ENCODE measurements at regions not wholly inside any gene's neighbourhood (a gene's known extent, or its start where the extent isn't known, plus 50 kb on each side); places are given as distances from the start of the nearest gene placed in this dataset.

DNA sequence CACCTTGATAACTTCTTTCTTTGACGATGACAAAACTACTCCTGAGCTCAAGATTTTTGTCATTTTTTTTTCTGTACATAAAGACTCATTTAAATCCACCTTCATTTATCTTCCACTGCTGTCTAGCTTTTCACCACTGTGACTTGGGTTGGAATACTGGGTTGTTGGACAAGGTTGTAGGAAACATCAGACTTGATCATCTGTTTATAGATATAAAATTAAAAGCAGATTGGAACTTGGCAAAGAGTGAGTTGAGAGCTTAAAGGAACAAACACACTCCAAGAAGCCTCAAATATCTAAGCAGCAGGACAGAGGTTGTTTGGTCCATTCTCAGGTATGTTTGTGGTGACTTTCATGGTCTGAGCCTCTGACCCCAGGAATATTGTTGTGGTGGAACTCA, 141.7 kb upstream of the NDN start:
- Histone ChIP-seq H3K9me3 (ENCODE audit: control insufficient read depth, insufficient read depth, low read depth, low read length) (no peaks in the 10 kb centered on the region), H3K4me1 (ENCODE audit: control insufficient read depth, insufficient read depth, low read length) (no peaks in the 10 kb centered on the region), H3K36me3 (ENCODE audit: control insufficient read depth in 2 of 2, insufficient read depth in 1 of 2, low read length in 2 of 2) (no peaks in the 10 kb centered on the region), H3K27ac (ENCODE audit: extremely low read depth, low read depth, low read length) (no peak overlapping the region), H3K4me3 (ENCODE audit: low read depth, low read length) (no peak overlapping the region)
- ChIA-PET POLR2A (no interaction called here), CTCF (no interaction called here)
- TF ChIP-seq ZNF157 (tag by site-specific recombination; IDR thresholded peaks at IDR 0.05) = no peak
- TF ChIP-seq ZNF423 (tag by site-specific recombination; IDR thresholded peaks at IDR 0.05) = no peak
- TF ChIP-seq ZNF155 (tag by site-specific recombination; IDR thresholded peaks at IDR 0.05) = no peak
- TF ChIP-seq REPIN1 (tag by site-specific recombination; IDR thresholded peaks at IDR 0.05; ENCODE audit: low read depth) = no peak
- TF ChIP-seq ZBTB20 (tag by site-specific recombination; IDR thresholded peaks at IDR 0.05) = no peak
- TF ChIP-seq ZNF610 (tag by site-specific recombination; IDR thresholded peaks at IDR 0.05; ENCODE audit: borderline replicate concordance) = no peak
- TF ChIP-seq, protein P1, sequence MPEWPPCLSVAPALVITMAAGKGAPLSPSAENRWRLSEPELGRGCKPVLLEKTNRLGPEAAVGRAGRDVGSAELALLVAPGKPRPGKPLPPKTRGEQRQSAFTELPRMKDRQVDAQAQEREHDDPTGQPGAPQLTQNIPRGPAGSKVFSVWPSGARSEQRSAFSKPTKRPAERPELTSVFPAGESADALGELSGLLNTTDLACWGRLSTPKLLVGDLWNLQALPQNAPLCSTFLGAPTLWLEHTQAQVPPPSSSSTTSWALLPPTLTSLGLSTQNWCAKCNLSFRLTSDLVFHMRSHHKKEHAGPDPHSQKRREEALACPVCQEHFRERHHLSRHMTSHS (tag by site-specific recombination; IDR thresholded peaks at IDR 0.05) = no peak
- no peak for TF ChIP-seq KLF9 (tag by site-specific recombination; IDR thresholded peaks at IDR 0.05; ENCODE audit: low read depth)

GRCh38 chr15:23835953-23836352, 148.8 kb upstream of the NDN start:
- CTCF ChIA-PET = no interaction called here
- no peaks in the 10 kb centered on the region for H3K36me3 ChIP-seq (ENCODE audit: control insufficient read depth in 2 of 2, insufficient read depth in 1 of 2, low read length in 2 of 2)
- TF ChIP-seq ZEB2 (tag by site-specific recombination; IDR thresholded peaks at IDR 0.05) (no peak), ZBTB1 (tag by site-specific recombination; IDR thresholded peaks at IDR 0.05) (no peak), MEIS1 (CRISPR knock-in tag; IDR thresholded peaks at IDR 0.05; ENCODE audit: borderline replicate concordance) (no peak), ZNF302 (tag by site-specific recombination; IDR thresholded peaks at IDR 0.05; ENCODE audit: low read depth) (no peak), ZNF10 (tag by site-specific recombination; IDR thresholded peaks at IDR 0.05) (no peak), HOXC10 (CRISPR knock-in tag; IDR thresholded peaks at IDR 0.05) (no peak), KLF7 (tag by site-specific recombination; IDR thresholded peaks at IDR 0.05; ENCODE audit: borderline replicate concordance) (no peak), ZNF311 (tag by site-specific recombination; IDR thresholded peaks at IDR 0.05; ENCODE audit: borderline replicate concordance) (no peak), ZNF530 (tag by site-specific recombination; IDR thresholded peaks at IDR 0.05; ENCODE audit: low read depth) (no peak)
- TF ChIP-seq, protein P2, sequence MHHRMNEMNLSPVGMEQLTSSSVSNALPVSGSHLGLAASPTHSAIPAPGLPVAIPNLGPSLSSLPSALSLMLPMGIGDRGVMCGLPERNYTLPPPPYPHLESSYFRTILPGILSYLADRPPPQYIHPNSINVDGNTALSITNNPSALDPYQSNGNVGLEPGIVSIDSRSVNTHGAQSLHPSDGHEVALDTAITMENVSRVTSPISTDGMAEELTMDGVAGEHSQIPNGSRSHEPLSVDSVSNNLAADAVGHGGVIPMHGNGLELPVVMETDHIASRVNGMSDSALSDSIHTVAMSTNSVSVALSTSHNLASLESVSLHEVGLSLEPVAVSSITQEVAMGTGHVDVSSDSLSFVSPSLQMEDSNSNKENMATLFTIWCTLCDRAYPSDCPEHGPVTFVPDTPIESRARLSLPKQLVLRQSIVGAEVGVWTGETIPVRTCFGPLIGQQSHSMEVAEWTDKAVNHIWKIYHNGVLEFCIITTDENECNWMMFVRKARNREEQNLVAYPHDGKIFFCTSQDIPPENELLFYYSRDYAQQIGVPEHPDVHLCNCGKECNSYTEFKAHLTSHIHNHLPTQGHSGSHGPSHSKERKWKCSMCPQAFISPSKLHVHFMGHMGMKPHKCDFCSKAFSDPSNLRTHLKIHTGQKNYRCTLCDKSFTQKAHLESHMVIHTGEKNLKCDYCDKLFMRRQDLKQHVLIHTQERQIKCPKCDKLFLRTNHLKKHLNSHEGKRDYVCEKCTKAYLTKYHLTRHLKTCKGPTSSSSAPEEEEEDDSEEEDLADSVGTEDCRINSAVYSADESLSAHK (tag by site-specific recombination; IDR thresholded peaks at IDR 0.05) = no peak
- no peaks in the 10 kb centered on the region for H3K4me1 ChIP-seq (ENCODE audit: control insufficient read depth, insufficient read depth, low read length)
- POLR2A ChIA-PET = no interaction called here
- H3K27ac ChIP-seq (ENCODE audit: extremely low read depth, low read depth, low read length) = no peak overlapping the region
- no peaks in the 10 kb centered on the region for H3K9me3 ChIP-seq (ENCODE audit: control insufficient read depth, insufficient read depth, low read depth, low read length)
- H3K4me3 ChIP-seq (ENCODE audit: low read depth, low read length) = no peak overlapping the region

- H3K27ac ChIP-seq (ENCODE audit: extremely low read depth, low read depth, low read length) = no peak overlapping the region
- CTCF ChIA-PET = no interaction called here
- no peaks in the 10 kb centered on the region for H3K36me3 ChIP-seq (ENCODE audit: control insufficient read depth in 2 of 2, insufficient read depth in 1 of 2, low read length in 2 of 2)
- H3K9me3 ChIP-seq (ENCODE audit: control insufficient read depth, insufficient read depth, low read depth, low read length) = no peaks in the 10 kb centered on the region
- H3K4me1 ChIP-seq (ENCODE audit: control insufficient read depth, insufficient read depth, low read length) = no peaks in the 10 kb centered on the region
- no peak overlapping the region for H3K4me3 ChIP-seq (ENCODE audit: low read depth, low read length)
- POLR2A ChIA-PET = no interaction called here
- no peak for TF ChIP-seq ZNF518A (tag by site-specific recombination; conservative IDR thresholded peaks at IDR 0.05; ENCODE audit: low read depth)
- no peak for TF ChIP-seq ZNF677 (tag by site-specific recombination; IDR thresholded peaks at IDR 0.05)
- TF ChIP-seq ZNF621 (tag by site-specific recombination; IDR thresholded peaks at IDR 0.05) = no peak
- no peak for TF ChIP-seq ZNF211 (tag by site-specific recombination; IDR thresholded peaks at IDR 0.05; ENCODE audit: low read depth)
- TF ChIP-seq ZNF560 (tag by site-specific recombination; IDR thresholded peaks at IDR 0.05; ENCODE audit: borderline replicate concordance) = no peak
- TF ChIP-seq ZFP69B (tag by site-specific recombination; IDR thresholded peaks at IDR 0.05) = no peak
- no peak for TF ChIP-seq ZNF184 (tag by site-specific recombination; IDR thresholded peaks at IDR 0.05)
- TF ChIP-seq ZNF548 (tag by site-specific recombination; IDR thresholded peaks at IDR 0.05) = no peak
- no peak for TF ChIP-seq ZNF221 (tag by site-specific recombination; IDR thresholded peaks at IDR 0.05; ENCODE audit: borderline replicate concordance)
These were observed 152.9 kb upstream of the NDN start for GRCh38 chr15:23839893-23840474.

Measured in HEK293 (cell line).